OCI-LY7 (cell line): ENCODE measurements at regions not wholly inside any gene's neighbourhood (a gene's known extent, or its start where the extent isn't known, plus 50 kb on each side); places are given as distances from the start of the nearest gene placed in this dataset.
"Not testable (repeated sequence)": the region's sequence is repeated elsewhere in the genome, so short reads cannot be mapped to it uniquely, and the experiment has no call there.

ENCODE experiments used
- BruUV-seq: library from RNA; stranded (reverse); fragments of 400-500 nt; replicated peaks from 2 replicates; lab custom pipeline; 2021; lab: Mats Ljungman, UMichigan
- CTCF ChIA-PET: fragments of 300-600 bp; sonication (Branson Sonifier 250); formaldehyde crosslinking; loops from one replicate; lab custom pipeline; 2022; ENCODE audit warnings: antibody characterized with exemption; ENCODE audit not compliant: unreplicated experiment; lab: Charles Lee
- POLR2A ChIA-PET: fragments of 300-600 bp; sonication (Branson Sonifier 250); formaldehyde crosslinking; loops from one replicate; lab custom pipeline; 2022; ENCODE audit warnings: antibody characterized with exemption; lab: Charles Lee
- DNase-seq: peaks from one replicate; pipeline ENCODE4 v3.0.0-alpha.2; 2015; ENCODE audit warnings: low spot score
- H2AFZ ChIP-seq: fragments of 200-600 bp; sonication (generic), shearing (Covaris generic); 2 replicates; pipeline ENCODE4 v1.6.1; 2014; ENCODE audit warnings: mild to moderate bottlenecking, antibody characterized with exemption, low read length, moderate library complexity
- H3K27ac ChIP-seq: fragments of 200-600 bp; sonication (generic); 2 replicates; pipeline ENCODE4 v1.5.1; 2014; ENCODE audit warnings: mixed run types, low read depth, mild to moderate bottlenecking, moderate library complexity, low read length, inconsistent platforms; ENCODE audit not compliant: poor library complexity, severe bottlenecking
- H3K36me3 ChIP-seq: fragments of 200-600 bp; sonication (generic); 2 replicates; pipeline ENCODE4 v1.6.1; 2014; ENCODE audit warnings: mild to moderate bottlenecking, antibody characterized with exemption, low read length, moderate library complexity, mixed read lengths; ENCODE audit not compliant: insufficient read depth
- H3K4me1 ChIP-seq: fragments of 200-600 bp; sonication (generic); 2 replicates; pipeline ENCODE4 v1.5.1; 2014; ENCODE audit warnings: mild to moderate bottlenecking, low read length; ENCODE audit not compliant: insufficient read depth, poor library complexity, severe bottlenecking
- H3K4me2 ChIP-seq: fragments of 200-600 bp; sonication (generic); 2 replicates; pipeline ENCODE4 v1.6.1; 2014; ENCODE audit warnings: mild to moderate bottlenecking, low read length
- H3K4me3 ChIP-seq: fragments of 200-600 bp; sonication (generic); 2 replicates; pipeline ENCODE4 v1.5.1; 2014; ENCODE audit warnings: mild to moderate bottlenecking, low read depth, low read length; ENCODE audit not compliant: poor library complexity, severe bottlenecking
- H3K79me2 ChIP-seq: fragments of 200-600 bp; sonication (generic); 2 replicates; pipeline ENCODE4 v1.6.1; 2016; ENCODE audit warnings: low read depth, mild to moderate bottlenecking, low read length, moderate library complexity, mixed read lengths; ENCODE audit not compliant: insufficient read depth
- H3K9me2 ChIP-seq: fragments of 200-600 bp; sonication (generic); 2 replicates; pipeline ENCODE4 v1.6.1; 2016; ENCODE audit warnings: mild to moderate bottlenecking, low read length, mixed read lengths; ENCODE audit not compliant: insufficient read depth
- H3K9me3 ChIP-seq: fragments of 200-600 bp; sonication (generic); 2 replicates; pipeline ENCODE4 v1.6.1; 2014; ENCODE audit warnings: mild to moderate bottlenecking, mixed run types, low read length, mixed read lengths
- H4K20me1 ChIP-seq: fragments of 200-600 bp; sonication (generic); 2 replicates; pipeline ENCODE4 v1.6.1; 2014; ENCODE audit warnings: mild to moderate bottlenecking, antibody characterized with exemption, low read length, moderate library complexity, mixed read lengths; ENCODE audit not compliant: insufficient read depth
- EZH2phosphoT487 ChIP-seq: fragments of 200-600 bp; sonication (generic); IDR thresholded peaks from 2 replicates; pipeline ENCODE4 v1.6.1; 2018; ENCODE audit warnings: low read depth, borderline replicate concordance, mild to moderate bottlenecking, mixed run types, antibody characterized with exemption, low read length, moderate library complexity, mixed read lengths
- intact Hi-C: fragments of 100-400 bp; cut with micrococcal nuclease; formaldehyde crosslinking; loops from one replicate; pipeline ENCODE4 v1.10.0; 2022; ENCODE audit not compliant: unreplicated experiment
- TF ChIP-seq, protein P1 (sequence below): fragments of 200-600 bp; sonication (generic); conservative IDR thresholded peaks from 2 replicates; pipeline ENCODE4 v1.5.1; 2014; ENCODE audit warnings: mild to moderate bottlenecking, antibody characterized with exemption, low read length, moderate library complexity, mixed read lengths

DNA sequence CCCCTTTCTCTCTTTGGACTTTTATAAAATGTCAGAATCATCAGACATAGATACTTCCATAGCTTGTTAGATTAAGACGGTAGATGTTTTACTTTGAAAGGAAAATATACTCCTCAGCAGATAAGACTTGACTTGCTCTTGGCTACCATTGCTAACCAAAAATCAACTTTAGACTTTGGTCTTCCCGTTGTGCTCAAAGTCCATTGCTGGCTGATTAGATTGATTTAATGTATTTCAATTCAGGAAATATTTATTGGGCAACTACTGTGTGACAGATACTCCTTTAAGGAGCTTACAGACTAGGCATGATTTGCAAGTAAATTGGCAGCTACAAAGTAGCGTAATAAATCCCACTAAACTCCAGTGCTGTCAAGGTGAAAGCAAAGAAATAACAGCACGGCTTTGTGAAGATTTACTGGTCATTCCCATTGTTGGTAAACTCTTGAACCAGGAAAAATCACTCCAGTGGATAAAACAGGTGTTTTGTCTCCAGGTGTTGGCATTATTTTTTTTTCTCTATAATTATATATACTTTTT, 95.7 kb upstream of the ARMC3 start:
- no TSS peak for BruUV-seq
- H4K20me1 ChIP-seq = no peaks in the 10 kb centered on the region
- H3K79me2 ChIP-seq = no peaks in the 10 kb centered on the region
- CTCF ChIA-PET = no interaction called here
- no peak overlapping the region for H3K4me3 ChIP-seq
- H3K9me3 ChIP-seq = no peaks in the 10 kb centered on the region
- no peak for DNase-seq
- no peak for TF ChIP-seq EZH2phosphoT487
- TF ChIP-seq, protein P1, sequence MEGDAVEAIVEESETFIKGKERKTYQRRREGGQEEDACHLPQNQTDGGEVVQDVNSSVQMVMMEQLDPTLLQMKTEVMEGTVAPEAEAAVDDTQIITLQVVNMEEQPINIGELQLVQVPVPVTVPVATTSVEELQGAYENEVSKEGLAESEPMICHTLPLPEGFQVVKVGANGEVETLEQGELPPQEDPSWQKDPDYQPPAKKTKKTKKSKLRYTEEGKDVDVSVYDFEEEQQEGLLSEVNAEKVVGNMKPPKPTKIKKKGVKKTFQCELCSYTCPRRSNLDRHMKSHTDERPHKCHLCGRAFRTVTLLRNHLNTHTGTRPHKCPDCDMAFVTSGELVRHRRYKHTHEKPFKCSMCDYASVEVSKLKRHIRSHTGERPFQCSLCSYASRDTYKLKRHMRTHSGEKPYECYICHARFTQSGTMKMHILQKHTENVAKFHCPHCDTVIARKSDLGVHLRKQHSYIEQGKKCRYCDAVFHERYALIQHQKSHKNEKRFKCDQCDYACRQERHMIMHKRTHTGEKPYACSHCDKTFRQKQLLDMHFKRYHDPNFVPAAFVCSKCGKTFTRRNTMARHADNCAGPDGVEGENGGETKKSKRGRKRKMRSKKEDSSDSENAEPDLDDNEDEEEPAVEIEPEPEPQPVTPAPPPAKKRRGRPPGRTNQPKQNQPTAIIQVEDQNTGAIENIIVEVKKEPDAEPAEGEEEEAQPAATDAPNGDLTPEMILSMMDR = no peak
- no peaks in the 10 kb centered on the region for H3K36me3 ChIP-seq
- H3K9me2 ChIP-seq = no peaks in the 10 kb centered on the region
- intact Hi-C loops = no loop called here
- no peak overlapping the region for H2AFZ ChIP-seq
- H3K4me2 ChIP-seq = no peak overlapping the region
- H3K27ac ChIP-seq = no peak overlapping the region
- POLR2A ChIA-PET = no interaction called here
- H3K4me1 ChIP-seq = no peaks in the 10 kb centered on the region

DNA sequence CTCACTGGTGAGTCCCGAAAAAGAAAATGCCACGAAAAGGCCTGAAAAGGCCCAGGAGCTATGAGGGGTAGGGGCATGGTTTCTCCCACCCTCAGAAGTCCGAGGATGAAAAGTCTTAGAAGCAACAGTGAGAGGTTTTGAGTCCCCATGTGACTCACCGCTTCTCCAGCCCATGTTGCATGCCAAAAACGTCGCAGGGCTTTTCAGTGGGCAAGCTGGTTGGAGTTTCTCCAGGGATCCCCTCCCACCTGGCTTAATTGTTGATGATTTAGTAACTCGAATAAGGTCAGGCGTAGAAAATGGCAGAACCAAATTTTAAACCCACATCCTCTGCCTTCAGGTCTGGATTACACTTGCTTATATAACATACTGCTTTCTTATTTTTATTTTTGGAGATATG, 96.3 kb upstream of the ARMC3 start:
- H3K4me1 ChIP-seq = no peaks in the 10 kb centered on the region
- no peak overlapping the region for H3K4me2 ChIP-seq
- no peaks in the 10 kb centered on the region for H3K9me2 ChIP-seq
- BruUV-seq = no TSS peak
- no peaks in the 10 kb centered on the region for H4K20me1 ChIP-seq
- intact Hi-C loops = no loop called here
- ChIA-PET CTCF (no interaction called here), POLR2A (no interaction called here)
- no peaks in the 10 kb centered on the region for H3K79me2 ChIP-seq
- H3K9me3 ChIP-seq = no peaks in the 10 kb centered on the region
- H3K27ac ChIP-seq = no peak overlapping the region
- H2AFZ ChIP-seq = no peak overlapping the region
- no peaks in the 10 kb centered on the region for H3K36me3 ChIP-seq
- TF ChIP-seq EZH2phosphoT487 = no peak
- TF ChIP-seq, protein P1 = no peak
- no peak overlapping the region for H3K4me3 ChIP-seq
- DNase-seq = no peak

DNA sequence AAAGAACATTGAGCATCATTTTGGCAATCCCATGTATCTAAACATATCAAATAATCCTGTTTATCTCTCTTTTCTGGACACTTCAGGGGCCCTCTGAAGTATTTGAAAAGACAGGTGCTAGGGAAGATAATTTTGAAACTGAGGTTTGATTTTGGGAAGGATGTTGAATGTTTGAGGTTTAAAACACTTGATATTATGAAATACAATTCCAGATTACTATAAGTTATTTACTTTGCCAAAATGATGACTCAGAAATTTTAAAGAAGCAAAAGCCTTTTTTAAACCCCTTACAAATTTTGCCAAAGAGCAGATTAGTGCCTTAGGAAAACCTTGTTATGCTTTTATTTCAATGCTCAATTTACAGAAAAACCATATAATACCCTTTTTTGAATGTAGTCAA, 99.1 kb upstream of the ARMC3 start:
- POLR2A ChIA-PET = interaction anchor here (0.5 kb wide), 1 partner anchor 183 kb away, joined by 4 read pairs; no protein-coding TSS in a partner anchor
- intact Hi-C loops, BruUV-seq, H3K4me3 ChIP-seq, H3K79me2 ChIP-seq, H2AFZ ChIP-seq, DNase-seq, H3K36me3 ChIP-seq, H4K20me1 ChIP-seq, CTCF ChIA-PET, H3K27ac ChIP-seq, H3K4me2 ChIP-seq, H3K9me2 ChIP-seq, H3K4me1 ChIP-seq, H3K9me3 ChIP-seq: not testable (repeated sequence)
